ENCODE measurements at regions not wholly inside any gene's neighbourhood (a gene's known extent, or its start where the extent isn't known, plus 50 kb on each side); places are given as distances from the start of the nearest gene placed in this dataset.

GRCh38 chr13:40480012-40480914 lies 186.2 kb downstream of the FOXO1 start:
- DNase-seq (ENCODE audit: low spot score): no peak

DNA sequence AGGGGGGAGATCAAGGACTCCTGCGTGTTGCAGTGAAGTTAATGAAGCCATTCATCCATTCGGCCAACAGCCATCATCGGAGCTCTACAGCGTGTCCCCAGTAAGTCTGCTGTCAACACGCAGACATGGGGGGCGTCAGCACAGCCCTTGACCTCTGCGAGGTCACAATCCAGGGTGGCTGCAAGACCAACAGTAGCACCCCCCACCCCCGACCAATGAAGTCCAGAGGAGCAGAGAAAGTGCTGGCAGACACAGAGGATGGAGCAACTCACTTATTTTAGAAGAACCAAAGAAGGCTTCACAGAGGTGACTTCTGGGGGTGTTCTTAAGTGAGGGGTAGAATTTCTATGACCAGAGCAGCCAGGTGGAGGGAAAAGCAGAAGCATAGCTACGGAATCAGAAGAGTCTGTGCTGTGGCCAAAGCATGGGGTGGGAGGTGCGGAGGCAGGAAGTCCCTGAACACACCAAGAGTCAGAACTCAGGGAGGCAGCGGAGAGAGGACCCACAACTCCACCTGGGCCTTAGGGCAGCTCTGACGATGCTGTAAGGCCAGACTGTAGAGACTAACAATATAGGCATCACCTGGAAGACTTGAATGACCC lies 185.4 kb downstream of the FOXO1 start:
- DNase-seq (ENCODE audit: low spot score): no peak

GRCh38 chr13:40483601-40484000 lies 182.8 kb downstream of the FOXO1 start:
- DNase-seq (ENCODE audit: low spot score): no peak

DNA sequence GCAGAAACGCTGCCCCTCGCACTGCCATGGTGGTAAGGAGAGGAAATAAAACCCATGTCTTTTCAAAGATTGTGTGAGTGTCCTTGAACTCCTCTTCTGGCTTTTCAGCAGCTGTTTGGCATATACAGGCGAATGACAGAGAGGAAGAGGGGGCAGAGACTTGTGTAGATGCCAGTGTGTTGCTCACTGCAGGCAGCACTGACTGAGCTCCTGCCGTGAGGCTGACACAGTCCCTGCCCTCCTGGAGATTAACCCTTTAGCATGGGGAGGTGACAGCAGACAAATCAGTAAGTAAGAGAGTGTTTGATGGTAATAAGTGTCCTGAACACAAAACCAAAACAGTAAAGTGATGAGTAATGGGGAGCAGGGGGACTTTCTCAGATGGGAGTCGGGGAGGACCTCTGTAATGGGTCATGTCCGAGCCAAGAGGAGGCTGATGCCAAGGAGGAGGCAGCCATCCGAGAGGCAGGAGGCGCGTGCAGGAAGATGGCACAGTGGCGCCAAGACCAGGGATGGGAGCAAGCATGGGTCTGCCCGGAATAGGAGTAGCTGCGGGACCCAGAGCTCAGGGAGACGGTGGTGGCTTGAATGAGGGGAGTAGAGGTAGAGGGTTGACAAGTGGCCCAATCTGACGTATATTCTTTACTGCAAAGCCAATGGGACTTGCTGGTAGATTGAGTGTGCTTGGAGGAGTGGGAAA lies 182.2 kb downstream of the FOXO1 start:
- DNase-seq (ENCODE audit: low spot score): no peak

DNA sequence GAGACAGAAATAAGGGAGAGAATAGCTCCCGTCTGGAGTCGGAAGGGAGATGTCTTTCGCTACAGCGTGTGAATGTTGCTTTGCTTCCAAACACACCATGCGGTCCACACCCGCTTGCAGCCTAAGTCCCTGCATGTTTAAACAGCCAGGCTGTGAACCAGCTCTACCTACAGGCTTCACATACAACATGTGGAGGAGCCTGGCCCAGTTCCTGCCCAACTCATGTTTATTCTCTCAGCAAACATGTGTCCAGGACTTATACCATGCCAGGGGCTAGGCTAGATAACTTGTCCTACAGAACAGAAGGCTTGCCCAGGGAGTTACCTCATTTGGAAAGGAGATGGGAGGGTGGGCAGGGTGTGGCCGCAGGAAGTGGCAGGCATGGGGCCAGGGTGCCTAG lies 181.5 kb downstream of the FOXO1 start:
- peak; percentile 11 for DNase-seq (ENCODE audit: low spot score)

GRCh38 chr13:40485611-40486517 lies 180.6 kb downstream of the FOXO1 start:
- peak; percentile 52 for DNase-seq (ENCODE audit: low spot score)

DNA sequence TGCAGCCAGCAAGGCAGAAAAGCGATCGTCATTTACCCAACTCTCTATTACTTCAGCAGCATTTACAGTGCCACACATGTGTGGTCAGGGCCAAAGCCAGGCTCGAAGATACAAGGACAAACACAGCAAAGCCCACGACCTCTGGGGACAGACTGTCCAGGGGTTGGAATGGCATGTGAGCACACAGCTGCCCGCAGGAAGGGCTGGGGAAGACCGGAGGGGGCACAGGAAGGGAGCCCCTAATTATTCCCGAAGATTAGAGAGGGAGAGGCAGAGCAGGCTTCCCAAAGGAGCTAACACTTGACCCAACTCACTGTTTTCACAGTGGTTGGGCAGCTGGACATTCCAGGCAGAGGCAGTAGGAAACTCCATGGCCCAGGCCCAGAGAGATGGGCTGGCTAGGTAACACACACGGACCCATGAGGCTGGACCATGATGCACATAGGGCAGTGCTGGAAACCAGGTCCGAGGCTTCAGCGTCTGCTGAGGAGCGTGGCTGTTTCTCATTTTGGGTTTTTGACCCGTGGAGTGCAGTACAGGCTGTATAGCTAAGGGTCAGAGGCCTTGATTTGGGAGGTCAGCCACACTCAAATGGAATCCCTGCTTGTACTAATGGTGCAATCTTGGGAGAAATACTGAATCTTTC lies 179.8 kb downstream of the FOXO1 start:
- DNase-seq (ENCODE audit: low spot score): no peak

DNA sequence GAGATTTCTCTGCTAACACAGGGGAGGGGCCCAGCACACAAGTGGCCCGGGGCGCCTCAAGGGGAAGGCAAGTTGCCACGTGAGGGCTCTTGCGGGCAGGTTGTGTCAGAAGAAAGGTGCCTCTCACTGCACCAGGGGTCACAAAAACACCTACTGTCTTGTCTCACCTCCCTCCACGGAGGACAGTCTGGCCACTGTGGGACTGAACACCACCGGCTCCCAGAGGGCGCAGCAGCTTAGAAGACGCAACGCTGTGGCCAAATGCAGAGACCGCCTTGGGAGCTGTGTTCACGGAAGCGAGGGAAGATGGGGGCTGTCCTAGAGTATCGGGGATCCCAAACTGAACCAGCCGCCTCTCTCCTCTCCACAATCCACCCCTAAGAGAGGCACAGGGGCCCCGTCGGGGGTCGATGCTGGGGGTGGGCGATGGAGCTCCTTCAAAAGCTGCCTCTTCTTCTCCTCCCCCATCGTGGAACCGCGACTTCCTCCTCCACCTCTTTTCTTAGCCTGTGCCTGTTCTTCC lies 177.5 kb downstream of the FOXO1 start:
- no peak for DNase-seq (ENCODE audit: low spot score)

GRCh38 chr13:40490086-40490758 lies 176.2 kb downstream of the FOXO1 start:
- peak; percentile 21 for DNase-seq (ENCODE audit: low spot score)

GRCh38 chr13:40492511-40492910 lies 173.9 kb downstream of the FOXO1 start:
- no peak for DNase-seq (ENCODE audit: low spot score)

DNA sequence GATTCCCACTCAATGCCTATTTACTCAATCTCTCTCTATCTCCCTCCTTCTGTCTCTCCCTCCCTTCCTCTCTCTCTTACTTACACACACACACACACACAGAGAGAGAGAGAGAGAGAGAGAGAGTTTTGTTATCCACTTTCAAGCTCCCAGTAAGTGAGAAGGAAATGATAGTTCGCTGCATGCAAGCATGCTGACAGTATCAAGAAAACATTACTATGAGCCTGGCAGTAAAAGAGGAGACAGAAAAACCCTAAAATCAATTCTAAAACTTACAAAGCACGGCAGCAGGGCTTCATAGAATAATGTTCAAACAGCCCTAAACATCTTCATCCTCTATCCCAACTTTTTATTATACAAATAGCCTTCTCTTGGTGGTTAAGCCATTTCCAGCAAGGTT lies 171.9 kb downstream of the FOXO1 start:
- DNase-seq (ENCODE audit: low spot score): no peak

GRCh38 chr13:40494946-40495620 lies 171.4 kb downstream of the FOXO1 start:
- no peak for DNase-seq (ENCODE audit: low spot score)

DNA sequence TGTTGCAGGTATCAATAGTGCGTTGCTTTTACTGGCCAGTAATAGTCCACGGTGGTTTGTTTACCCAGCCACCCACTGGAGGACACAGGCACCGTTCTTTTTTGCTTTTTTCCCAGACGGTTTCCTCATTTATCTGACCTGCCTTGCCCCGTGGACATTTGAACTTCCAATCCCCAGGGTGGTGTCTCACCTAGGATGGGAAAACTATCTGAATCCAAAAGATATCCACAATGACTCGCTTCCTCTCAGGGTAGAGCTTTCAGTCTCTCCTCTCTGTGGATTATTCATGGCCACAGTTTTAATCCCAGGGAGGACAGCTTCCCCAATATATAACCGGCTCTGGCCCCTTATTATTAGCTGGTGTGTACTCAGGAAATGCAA lies 170.8 kb downstream of the FOXO1 start:
- DNase-seq (ENCODE audit: low spot score): no peak

DNA sequence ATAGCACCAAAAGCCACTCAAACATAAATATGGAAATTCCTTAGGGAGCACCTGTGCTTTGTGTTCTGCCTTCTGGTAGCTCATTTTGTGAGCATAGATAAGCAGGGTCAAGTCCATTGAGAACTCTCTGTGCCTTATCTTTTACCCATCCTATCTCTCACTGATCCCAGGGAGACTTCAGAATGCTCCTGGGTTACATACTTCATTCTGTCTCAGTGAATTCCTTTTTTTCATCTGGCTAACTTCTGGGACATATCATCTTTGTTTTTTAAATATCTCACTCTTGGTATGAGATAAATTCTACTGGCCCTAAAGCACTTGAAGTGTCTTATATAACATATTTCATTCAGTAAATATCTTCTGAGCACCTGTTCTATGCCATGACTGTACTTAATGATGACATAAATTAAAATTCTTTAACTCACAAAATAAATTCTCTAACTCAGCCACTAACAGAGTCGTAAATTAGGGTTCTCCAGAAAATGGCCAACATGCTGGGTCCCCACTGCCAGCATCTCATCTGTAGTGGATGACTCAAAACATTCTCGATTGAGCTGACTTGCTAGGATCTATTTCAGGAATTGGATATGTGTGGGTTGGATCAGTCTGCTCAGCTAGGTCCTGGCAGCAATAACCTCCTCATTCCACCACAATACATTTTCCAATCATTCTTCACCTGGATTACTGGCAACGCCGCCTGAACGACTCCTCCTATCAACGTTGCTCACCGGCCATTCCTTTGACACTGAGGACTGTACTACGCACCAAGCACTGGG lies 170.2 kb downstream of the FOXO1 start:
- DNase-seq (ENCODE audit: low spot score): no peak

DNA sequence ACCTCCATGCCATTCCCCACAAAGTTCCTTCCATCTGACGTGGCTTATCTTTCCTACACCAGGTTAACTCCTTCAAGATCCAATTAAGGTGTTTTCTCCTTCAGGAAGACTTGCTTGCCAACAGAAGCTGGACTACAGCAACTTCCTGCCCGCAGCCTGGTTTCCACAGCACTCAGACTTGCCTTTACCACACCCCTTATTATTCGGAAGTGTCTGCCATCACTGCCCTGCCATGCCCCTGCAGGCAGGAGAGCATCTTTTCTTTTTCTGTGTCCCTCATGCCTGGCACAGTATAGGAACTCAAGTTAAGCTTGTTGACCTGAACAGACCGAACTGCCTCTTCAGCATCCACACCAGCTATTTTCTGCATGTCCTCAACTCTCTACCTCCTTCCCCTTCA lies 168.0 kb downstream of the FOXO1 start:
- DNase-seq (ENCODE audit: low spot score): no peak

GRCh38 chr13:40502236-40502635 lies 164.2 kb downstream of the FOXO1 start:
- DNase-seq (ENCODE audit: low spot score): no peak

DNA sequence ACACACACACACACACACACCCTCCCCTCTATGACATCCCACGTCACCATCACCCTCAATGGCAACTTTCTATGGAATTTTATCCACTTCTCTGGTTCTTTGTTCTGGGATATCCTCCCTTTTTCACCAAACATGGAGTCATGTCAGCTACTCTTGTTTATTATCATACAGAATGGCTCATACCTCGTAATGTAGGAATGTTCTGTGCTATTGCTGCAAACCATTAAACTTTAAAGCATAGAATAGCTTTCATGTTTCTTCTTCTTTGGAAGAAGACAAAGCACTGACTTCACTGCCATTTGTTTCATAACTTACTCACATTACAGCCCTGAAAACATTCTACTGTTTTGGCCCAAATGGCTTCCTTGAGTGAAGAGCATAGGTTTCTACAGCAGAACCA lies 163.4 kb downstream of the FOXO1 start:
- no peak for DNase-seq (ENCODE audit: low spot score)

- DNase-seq (ENCODE audit: low spot score): no peak
Measured at GRCh38 chr13:40503966-40504591, 162.4 kb downstream of the FOXO1 start.

GRCh38 chr13:40504641-40505040 lies 161.8 kb downstream of the FOXO1 start:
- no peak for DNase-seq (ENCODE audit: low spot score)

Measured in SW480 (cell line).